ENCODE measurements at regions not wholly inside any gene's neighbourhood (a gene's known extent, or its start where the extent isn't known, plus 50 kb on each side); places are given as distances from the start of the nearest gene placed in this dataset. TPM values are rescaled to one million over a fixed set of nuclear protein-coding genes. Genes with fewer than 3 reads are reported as not detected.
"Not testable (repeated sequence)": the region's sequence is repeated elsewhere in the genome, so short reads cannot be mapped to it uniquely, and the experiment has no call there.

DNA sequence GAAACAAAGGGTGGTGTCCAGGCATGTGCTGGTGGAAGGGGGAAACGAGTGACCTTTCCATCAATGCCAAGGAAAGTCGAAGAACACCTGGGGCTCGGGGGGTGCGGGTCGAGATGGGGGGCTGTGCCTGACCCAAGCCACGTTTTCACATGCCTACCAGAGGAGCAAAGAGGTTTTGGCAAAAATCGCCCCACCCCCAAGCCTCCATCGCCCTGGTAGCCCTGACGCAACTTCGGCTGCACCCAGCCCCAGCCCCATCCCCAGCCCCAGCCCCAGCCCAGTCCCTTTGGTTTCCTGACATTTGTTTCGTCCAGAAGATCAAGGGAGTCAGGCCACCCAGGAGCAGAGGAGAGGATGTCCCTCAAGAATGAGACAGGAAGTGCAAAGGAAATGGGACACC lies 133.8 kb upstream of the ANKRD20A1 start:
- H3K4me1 ChIP-seq (ENCODE audit: control insufficient read depth in 4 of 4, insufficient read depth in 4 of 4, low read length in 3 of 4); H3K27me3 ChIP-seq (ENCODE audit: control insufficient read depth in 4 of 4, insufficient read depth in 4 of 4, low read length in 3 of 4); H3K9me3 ChIP-seq (ENCODE audit: control insufficient read depth in 4 of 4, low read length in 3 of 4); H3K36me3 ChIP-seq (ENCODE audit: control insufficient read depth in 4 of 4, insufficient read depth in 3 of 4, low read depth in 1 of 4, low read length in 3 of 4); H3K9ac ChIP-seq (ENCODE audit: low read depth in 1 of 2, low read length in 2 of 2); DNase-seq (ENCODE audit: low spot score); H3K27ac ChIP-seq (ENCODE audit: low read depth in 1 of 2, low read length in 2 of 2); H3K4me3 ChIP-seq (ENCODE audit: low read depth in 1 of 3, low read length in 3 of 3): not testable (repeated sequence)
- 7% methylated on average over 6 of the region's 11 CpGs for WGBS

GRCh38 chr9:67726213-67726988 lies 132.3 kb upstream of the ANKRD20A1 start:
- H3K27ac ChIP-seq (ENCODE audit: low read depth in 1 of 2, low read length in 2 of 2); H3K27me3 ChIP-seq (ENCODE audit: control insufficient read depth in 4 of 4, insufficient read depth in 4 of 4, low read length in 3 of 4): not testable (repeated sequence)
- WGBS = 33% methylated on average over 25 of the region's 58 CpGs

GRCh38 chr9:67763133-67763532 lies 95.6 kb upstream of the ANKRD20A1 start:
- H3K4me1 ChIP-seq (ENCODE audit: control insufficient read depth in 4 of 4, insufficient read depth in 4 of 4, low read length in 3 of 4); DNase-seq (ENCODE audit: low spot score); H3K27ac ChIP-seq (ENCODE audit: low read depth in 1 of 2, low read length in 2 of 2); H3K4me3 ChIP-seq (ENCODE audit: low read depth in 1 of 3, low read length in 3 of 3); H3K27me3 ChIP-seq (ENCODE audit: control insufficient read depth in 4 of 4, insufficient read depth in 4 of 4, low read length in 3 of 4); H3K9ac ChIP-seq (ENCODE audit: low read depth in 1 of 2, low read length in 2 of 2); H3K36me3 ChIP-seq (ENCODE audit: control insufficient read depth in 4 of 4, insufficient read depth in 3 of 4, low read depth in 1 of 4, low read length in 3 of 4); H3K9me3 ChIP-seq (ENCODE audit: control insufficient read depth in 4 of 4, low read length in 3 of 4): not testable (repeated sequence)
- WGBS = 42% methylated on average over 2 of the region's 4 CpGs

More at GRCh38 chr9:67726213-67726988, 132.3 kb upstream of the ANKRD20A1 start:
- H3K4me3 ChIP-seq (ENCODE audit: low read depth in 1 of 3, low read length in 3 of 3); H3K9ac ChIP-seq (ENCODE audit: low read depth in 1 of 2, low read length in 2 of 2); H3K9me3 ChIP-seq (ENCODE audit: control insufficient read depth in 4 of 4, low read length in 3 of 4); H3K4me1 ChIP-seq (ENCODE audit: control insufficient read depth in 4 of 4, insufficient read depth in 4 of 4, low read length in 3 of 4); DNase-seq (ENCODE audit: low spot score); H3K36me3 ChIP-seq (ENCODE audit: control insufficient read depth in 4 of 4, insufficient read depth in 3 of 4, low read depth in 1 of 4, low read length in 3 of 4): not testable (repeated sequence)

DNA sequence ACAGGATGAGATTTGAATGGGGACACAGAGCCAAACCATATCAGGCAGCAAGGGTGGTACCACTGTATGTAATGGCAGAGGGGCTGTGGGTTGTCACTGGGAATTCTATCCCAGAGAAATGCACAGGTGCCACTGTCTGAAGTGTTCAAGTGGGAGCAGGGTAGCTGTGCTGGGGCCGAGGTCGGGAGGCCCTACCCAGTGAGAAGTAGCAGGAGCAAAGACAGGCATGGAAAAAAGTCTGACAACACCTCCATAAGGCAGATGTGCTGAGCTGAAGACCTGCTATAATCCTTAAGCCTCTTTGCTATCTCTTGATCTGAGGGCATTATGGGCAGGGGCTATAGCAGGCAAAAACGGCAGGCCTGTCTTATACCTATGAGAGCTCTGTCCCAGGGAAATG lies 86.9 kb upstream of the ANKRD20A1 start:
- not testable (repeated sequence) for H3K36me3 ChIP-seq (ENCODE audit: control insufficient read depth in 4 of 4, insufficient read depth in 3 of 4, low read depth in 1 of 4, low read length in 3 of 4); DNase-seq (ENCODE audit: low spot score); H3K4me1 ChIP-seq (ENCODE audit: control insufficient read depth in 4 of 4, insufficient read depth in 4 of 4, low read length in 3 of 4); H3K9ac ChIP-seq (ENCODE audit: low read depth in 1 of 2, low read length in 2 of 2); H3K4me3 ChIP-seq (ENCODE audit: low read depth in 1 of 3, low read length in 3 of 3); H3K27ac ChIP-seq (ENCODE audit: low read depth in 1 of 2, low read length in 2 of 2); H3K9me3 ChIP-seq (ENCODE audit: control insufficient read depth in 4 of 4, low read length in 3 of 4); H3K27me3 ChIP-seq (ENCODE audit: control insufficient read depth in 4 of 4, insufficient read depth in 4 of 4, low read length in 3 of 4)
- WGBS = 100% methylated on average over 2 of the region's 3 CpGs

DNA sequence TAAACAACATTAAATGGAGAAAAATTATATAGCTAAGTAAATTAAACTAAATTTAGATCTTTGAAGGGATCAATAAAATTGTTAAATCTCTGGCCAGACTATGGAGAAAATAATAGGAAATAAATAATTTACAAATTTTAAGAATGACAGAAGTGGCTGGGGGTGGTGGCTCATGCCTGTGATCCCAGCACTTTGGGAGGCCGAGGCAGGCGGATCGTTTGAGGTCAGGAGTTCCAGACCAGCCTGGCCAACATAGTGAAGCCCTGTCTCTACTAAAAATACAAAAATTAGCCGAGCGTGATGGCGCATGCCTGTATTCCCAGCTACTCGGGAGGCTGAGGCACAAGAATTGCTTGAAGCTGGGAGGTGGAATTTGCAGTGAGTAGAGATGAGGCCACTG lies 58.6 kb upstream of the ANKRD20A1 start:
- 83% methylated on average over 3 of the region's 7 CpGs for WGBS
- not testable (repeated sequence) for H3K9ac ChIP-seq (ENCODE audit: low read depth in 1 of 2, low read length in 2 of 2); H3K36me3 ChIP-seq (ENCODE audit: control insufficient read depth in 4 of 4, insufficient read depth in 3 of 4, low read depth in 1 of 4, low read length in 3 of 4); H3K9me3 ChIP-seq (ENCODE audit: control insufficient read depth in 4 of 4, low read length in 3 of 4); DNase-seq (ENCODE audit: low spot score); H3K27ac ChIP-seq (ENCODE audit: low read depth in 1 of 2, low read length in 2 of 2); H3K27me3 ChIP-seq (ENCODE audit: control insufficient read depth in 4 of 4, insufficient read depth in 4 of 4, low read length in 3 of 4); H3K4me1 ChIP-seq (ENCODE audit: control insufficient read depth in 4 of 4, insufficient read depth in 4 of 4, low read length in 3 of 4); H3K4me3 ChIP-seq (ENCODE audit: low read depth in 1 of 3, low read length in 3 of 3)

Small RNA genes lying in the stretch of these regions (small RNA-seq; reads per million reads assigned to genes)
- gene AL627230.1 (not detected), gene AL627230.3 (not detected), gene AL627230.5 (not detected), gene AL627230.6 (not detected), gene AL627230.8 (not detected), gene FAM27B (not detected), gene RF00156 (not detected), gene RN7SL787P (not detected)

Data from liver (tissue), 7 donors.